ENCODE measurements at regions not wholly inside any gene's neighbourhood (a gene's known extent, or its start where the extent isn't known, plus 50 kb on each side); places are given as distances from the start of the nearest gene placed in this dataset.

GRCh38 chr12:114863911-114864310 lies 179.9 kb upstream of the TBX3 start:
- no peak for TF ChIP-seq CTCF (IDR thresholded peaks at IDR 0.05 in 4 of 5, conservative IDR thresholded peaks at IDR 0.05 in 1 of 5)
- TF ChIP-seq POLR2A (IDR thresholded peaks at IDR 0.05) = no peak

Measured in gastrocnemius medialis (tissue), 4 donors.